H1 (cell line): ENCODE measurements at regions not wholly inside any gene's neighbourhood (a gene's known extent, or its start where the extent isn't known, plus 50 kb on each side); places are given as distances from the start of the nearest gene placed in this dataset.

ENCODE experiments used
- CREB1 ChIP-seq: IDR thresholded peaks from 2 replicates; pipeline ENCODE4 v1.6.1; 2012; ENCODE audit warnings: inconsistent platforms
- FOSL1 ChIP-seq: IDR thresholded peaks from 2 replicates; pipeline ENCODE4 v1.6.1; 2011; ENCODE audit warnings: mild to moderate bottlenecking, low read depth, low read length, moderate library complexity; ENCODE audit not compliant: insufficient read depth
- RAD21 ChIP-seq, 2 experiments: IDR thresholded peaks in 1 of 2; conservative IDR thresholded peaks in 1 of 2; 2 replicates each; pipeline ENCODE4 v1.6.1; 2011; ENCODE audit warnings: low read depth in 2 of 2, low read length in 2 of 2, improper control_type of control experiment in 1 of 2, inconsistent platforms in 1 of 2, mild to moderate bottlenecking in 1 of 2, moderate library complexity in 1 of 2

GRCh38 chrX:42450228-42450627, 327.7 kb downstream of the PPP1R2C start (continued):
- no peak for TF ChIP-seq CREB1
- no peak for TF ChIP-seq FOSL1
- no peak for TF ChIP-seq RAD21 (IDR thresholded peaks at IDR 0.05 in 1 of 2, conservative IDR thresholded peaks at IDR 0.05 in 1 of 2; ENCODE audit: low read depth in 2 of 2, low read length in 2 of 2)
